NCI-H82 treated with DMSO at 0.1 percent for 48 hours (cell line): ENCODE measurements at regions not wholly inside any gene's neighbourhood (a gene's known extent, or its start where the extent isn't known, plus 50 kb on each side); places are given as distances from the start of the nearest gene placed in this dataset.

Source experiments
- DNase-seq: peaks from one replicate; lab custom pipeline; 2025; ENCODE audit not compliant: unreplicated experiment; lab: John Stamatoyannopoulos, UW

DNA sequence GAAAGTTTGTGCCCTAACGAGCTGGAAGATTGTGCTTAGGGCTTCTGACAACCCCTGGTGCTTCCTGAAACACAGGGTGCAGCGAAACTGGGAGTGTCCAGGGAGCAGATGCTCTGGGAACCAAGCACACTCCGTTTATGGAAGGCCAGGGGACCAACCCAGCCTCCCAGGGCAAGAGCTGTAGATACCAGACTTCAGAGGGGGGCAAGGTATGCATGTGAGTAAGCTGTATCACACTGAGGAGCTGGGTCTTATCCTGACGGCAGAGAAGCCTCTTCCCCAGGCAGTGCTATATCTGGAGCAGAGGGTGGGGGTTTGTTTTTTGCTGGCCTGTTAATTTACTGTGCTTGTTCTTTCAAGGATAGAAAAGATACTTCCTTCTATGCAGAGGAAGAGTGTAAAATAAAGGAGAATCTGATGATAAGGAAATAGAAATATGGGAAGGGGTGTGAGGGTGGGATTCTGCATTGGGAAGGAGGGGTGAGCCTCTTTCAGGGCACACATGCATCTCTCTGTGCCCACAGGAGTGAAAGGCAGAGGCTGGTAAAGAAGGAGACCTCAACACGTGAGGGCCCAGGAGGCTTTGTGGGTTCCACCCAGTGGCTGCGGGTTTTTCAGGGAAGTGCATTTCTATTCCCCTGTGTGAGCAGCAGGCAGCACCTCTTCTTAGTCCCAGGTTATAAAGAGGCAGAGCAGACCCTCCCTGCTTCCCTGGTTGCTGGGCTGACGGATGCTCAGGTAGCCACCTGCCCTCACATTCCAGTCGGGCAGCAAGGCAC, 314.1 kb downstream of the TCERG1L start:
- DNase-seq, result no peak

DNA sequence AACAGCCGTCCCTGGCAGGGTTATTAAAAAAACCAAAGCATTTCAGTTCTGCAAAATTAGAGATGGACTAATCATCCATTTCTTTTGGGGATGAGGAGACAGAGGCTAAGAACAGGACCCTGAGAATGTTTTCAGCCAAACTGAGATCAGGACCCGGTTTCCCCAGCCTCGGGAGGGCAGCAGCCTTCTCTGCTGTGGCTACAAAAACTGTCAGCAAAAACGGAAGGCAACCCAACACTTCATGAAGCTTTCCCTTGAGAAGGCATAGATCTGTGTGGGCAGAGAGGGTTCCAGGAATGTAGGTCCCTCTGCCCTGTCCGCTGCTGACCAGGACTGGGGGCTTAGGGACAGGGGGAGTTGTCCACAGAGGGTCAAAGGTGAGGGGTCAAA, 313.5 kb downstream of the TCERG1L start:
- no peak for DNase-seq

DNA sequence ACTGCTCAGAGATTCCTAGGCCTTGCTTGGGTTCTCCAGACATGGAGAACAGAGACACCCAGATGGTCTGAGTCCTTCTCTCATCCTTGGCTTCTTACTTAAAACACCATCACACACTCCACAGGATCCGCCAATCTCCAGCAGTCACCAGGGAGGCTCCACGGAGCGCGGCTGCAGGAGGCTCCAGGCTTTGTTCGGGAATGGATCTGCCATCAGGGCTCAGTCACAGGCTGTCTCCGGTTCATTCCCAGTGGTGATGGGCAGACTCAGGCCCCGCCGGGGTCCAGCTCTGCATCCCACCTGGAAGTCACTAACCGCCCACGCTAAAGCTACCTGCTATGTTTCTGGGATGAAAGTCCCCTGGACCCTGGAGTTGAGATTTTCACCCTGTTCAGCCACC, 312.9 kb downstream of the TCERG1L start:
- DNase-seq, result no peak

DNA sequence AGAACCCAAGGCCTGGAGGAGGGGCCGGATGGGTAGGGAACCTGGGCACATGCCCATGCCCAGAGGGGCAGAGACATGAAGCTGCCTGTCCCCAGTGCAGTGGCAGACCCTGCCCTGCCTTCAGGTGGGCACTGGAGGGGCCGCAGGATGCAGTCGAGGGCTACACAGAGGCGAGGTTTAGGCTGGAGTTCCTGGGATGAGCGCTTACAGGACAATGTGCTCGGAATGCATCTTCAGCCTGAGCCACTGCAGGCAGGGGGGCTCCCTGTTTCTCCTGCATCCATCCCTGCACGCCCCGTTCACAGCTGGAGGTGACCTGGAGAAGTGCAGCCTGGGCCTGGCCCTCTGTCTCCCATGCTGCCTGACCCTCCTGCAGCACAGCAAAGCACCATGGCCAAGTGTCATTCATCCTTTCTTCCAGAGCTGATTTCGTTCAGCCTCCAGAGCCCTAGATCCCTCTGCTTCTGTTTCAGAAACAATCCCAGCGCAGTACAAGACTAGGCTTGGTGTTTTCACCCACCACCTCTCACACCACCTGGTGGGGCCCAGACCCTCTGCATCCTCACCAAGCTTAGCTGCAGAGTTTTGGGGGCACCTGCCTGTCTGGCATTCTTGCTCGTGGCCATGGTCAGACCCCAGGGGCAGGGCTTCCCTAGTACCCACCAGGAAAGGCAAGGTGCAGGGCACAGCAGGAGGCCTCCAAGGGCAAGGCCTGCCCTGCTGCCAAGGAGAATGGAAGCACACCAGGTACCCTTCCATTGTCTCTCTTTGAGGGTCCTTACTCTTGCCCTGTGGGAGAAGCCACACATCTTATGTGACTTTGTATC, 311.9 kb downstream of the TCERG1L start:
- no peak for DNase-seq

DNA sequence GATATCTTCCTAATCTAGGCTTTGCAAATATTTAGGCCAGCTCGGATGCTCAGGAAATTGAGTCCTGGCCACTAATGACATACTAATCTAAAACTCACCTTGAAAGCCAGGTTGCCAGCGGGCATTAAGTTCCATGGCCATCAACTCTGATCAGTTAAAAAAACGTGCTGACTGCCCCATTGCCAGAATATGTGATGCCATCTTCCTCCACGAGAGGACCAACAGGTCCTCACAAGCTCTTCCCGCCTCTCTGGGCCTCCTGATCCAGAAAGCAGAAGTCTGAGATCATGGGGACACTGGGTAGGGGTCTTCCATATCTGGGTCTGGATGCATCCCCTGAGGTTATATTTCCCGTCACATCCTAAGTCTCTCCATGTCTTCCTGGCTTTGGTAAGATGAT, 311.3 kb downstream of the TCERG1L start:
- DNase-seq, result no peak

DNA sequence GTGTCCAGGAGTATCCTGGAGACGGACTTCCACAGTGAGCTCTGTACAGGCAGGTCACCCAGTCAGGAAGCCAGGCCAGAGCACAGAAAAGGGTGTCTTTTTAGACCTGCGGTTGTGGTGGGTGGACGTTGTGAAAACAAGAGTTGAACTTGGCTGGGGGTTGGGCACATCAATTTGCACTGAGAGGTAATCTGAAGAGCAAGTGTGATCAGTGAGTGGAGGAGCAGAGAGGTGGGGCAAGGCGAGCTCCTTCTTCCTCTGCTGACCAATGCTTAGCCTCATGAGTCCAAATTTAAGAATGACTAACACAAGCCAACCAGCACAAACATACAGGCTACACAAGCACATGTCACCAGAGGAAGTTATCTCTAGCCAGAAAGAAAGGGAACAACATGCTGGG, 310.8 kb downstream of the TCERG1L start:
- no peak for DNase-seq

DNA sequence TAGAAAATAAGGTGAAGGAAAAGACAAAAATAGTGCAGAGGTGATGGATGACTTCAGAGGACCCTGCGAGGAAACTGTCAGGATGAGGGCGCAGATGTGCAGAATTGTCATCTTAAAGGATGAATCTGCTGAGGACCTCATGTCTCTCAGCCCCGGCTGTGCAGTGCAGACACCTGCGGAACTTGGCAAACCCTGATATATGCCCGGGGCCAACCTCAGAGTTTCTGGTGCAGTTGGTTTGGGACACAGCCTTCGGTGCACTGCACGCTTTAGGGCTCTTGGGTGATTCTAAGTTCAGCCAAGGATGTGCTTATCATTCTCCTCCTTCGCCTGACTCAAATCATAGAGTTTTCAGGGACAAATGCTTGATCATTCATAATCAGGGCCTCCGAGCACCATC, 310.1 kb downstream of the TCERG1L start:
- DNase-seq, result no peak

DNA sequence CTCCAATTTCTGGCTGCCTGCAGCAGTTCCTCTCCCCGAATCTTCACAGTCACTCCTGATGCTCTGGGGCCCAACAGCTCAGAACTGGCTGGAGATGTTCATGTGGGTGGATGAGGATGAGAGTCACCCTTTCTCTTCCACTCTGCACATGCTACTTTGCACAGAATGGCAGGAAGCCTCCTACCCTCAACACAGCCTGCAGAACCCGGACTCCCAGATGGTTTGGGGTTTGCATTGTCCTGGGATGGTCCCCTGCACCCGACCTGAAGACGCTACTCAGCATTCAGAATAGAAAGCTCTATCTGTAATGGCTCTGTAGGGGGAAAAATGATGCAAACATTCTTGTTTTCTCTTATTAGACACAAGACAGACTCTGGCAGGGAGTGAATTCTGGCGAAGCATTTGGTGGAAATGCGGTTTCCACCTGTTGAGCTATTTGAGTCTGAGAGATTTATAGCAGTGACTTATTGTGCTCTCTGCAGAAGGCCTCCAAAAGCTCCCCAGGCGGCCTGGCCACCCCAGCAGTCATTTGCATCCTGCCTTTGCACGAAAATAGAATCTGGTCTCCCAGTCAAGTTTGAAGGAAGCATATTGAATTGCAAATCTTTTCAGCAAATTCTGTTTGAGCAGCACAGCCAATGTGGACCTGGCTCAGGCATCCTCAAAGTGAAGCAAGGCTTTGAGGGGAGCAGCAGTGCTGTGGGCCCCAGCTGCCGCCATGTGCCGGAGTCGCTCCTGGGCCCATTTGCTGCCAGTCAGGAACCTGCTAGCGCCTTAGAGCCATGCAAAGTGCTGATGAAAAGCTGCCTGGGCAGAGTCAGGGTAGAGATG, 309.3 kb downstream of the TCERG1L start:
- no peak for DNase-seq

DNA sequence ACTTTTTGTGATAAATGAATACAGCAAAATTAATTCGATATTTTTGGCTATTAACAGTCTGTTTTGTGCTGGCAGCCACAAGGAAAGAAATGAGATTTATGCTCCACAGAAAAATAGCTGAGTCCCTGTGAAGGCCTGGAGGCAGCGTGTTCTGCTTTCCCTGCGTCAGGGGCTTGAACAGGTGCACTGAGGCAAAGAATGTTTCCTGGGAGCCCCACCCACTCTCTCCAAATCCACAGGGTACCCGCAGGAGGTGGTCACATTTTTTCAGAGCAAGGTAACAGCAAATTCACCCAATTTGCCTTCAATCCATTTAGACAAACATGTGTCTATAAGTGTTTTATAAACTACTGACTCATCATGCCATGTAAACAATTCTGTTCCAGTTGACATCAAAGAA, 308.1 kb downstream of the TCERG1L start:
- no peak for DNase-seq

DNA sequence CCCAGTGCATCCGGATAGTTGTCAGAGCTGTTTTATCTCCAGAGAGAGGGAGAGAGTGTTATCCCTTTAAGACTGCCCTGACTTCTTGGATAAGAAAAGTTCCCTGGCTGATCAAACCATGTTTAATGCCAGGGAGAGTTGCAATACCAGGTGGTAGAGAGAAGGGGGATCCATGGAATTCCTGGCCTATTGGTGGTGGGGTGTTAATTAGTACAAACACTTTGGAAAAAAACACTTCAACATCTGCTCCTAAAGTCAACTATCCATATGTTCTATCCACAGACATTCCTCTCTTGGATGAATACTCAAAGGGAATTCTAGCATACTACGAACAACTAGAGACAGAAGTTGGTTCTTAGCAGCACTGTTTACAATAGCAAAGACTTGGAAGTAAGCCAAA, 307.2 kb downstream of the TCERG1L start:
- DNase-seq, result no peak

DNA sequence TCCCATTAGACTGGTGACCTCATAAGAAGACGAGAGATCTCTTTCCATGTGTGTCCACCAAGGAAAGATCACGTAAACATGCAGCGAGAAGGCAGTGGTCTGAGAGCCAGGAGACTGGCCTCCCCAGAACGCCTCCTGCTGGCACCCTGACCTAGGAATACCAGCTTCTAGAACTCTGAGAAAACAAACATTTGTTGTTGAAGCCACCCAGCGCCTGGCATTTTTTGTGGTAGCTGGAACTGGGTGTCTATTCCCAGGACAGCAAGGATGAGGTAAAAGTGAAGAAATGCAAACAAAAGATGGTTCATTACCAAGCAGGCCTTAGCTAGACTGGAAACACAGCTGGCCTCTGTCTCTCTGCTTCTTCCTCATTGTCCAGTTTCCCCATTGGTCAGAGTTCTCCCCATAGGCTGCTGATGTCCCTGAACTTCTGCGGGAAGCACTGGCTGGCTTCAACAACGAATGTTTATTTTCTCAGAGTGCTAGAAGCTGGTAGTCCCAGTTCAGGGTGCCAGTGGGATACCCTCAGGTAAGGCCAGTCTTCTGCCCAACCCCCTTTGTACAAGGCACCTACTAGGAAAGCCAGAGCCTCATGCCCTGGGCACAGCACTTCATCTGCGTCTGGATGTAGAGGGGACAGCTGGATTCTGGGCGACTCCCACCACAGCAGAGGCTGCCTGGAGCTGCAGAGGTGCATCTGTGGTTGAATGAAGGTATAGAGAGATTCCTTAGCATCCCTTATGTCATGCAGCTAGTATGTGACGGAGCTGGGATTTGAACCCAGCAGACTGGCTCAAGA, 304.9 kb downstream of the TCERG1L start:
- DNase-seq, result no peak

DNA sequence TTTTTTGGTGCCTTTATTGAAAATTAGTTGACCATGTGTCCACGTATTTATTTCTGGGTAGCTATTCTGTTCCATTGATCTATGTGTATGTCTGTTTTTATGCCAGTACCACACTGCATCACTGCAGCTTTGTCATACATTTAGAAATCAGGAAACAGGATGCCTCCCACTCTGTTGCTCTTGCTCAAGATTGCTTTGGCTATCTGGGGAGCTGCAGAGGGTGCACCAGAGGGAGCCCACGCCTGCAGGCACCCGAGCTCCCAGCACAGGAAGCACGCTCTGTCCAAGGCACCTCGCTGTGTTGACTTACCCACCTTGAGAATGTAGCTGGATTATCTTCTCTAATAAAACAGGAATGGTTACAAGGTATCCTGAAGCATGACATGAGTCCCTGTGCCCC, 301.7 kb downstream of the TCERG1L start:
- DNase-seq, result no peak

DNA sequence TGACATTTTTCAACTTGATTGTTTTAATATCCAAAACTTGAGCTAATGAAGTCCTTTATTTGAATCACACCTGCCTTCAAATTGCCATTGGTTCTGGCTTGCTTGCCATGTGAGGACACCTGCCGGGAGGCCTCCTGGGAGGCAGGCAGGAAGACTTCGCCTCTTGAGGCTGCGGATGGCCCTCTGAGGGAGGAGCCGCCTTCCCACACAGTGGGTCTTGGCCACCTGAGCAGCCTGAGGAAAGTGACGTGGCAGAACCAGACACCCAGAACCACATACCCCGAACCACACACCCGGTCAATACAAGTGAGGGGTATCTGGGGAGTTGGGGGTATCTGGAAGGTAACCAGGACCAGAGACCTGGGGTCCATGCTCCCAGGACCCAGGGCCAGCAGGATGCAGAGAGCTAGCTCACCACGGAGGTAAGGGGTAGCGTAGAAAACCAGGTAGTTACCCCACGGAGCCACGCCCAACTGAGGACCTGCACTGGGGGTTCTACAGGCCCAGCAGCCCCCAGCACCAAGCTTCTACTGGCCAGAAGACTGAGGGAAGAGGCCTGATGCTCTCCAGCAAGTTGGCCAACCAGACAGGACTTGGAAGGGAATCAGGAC, 300.5 kb downstream of the TCERG1L start:
- no peak for DNase-seq

DNA sequence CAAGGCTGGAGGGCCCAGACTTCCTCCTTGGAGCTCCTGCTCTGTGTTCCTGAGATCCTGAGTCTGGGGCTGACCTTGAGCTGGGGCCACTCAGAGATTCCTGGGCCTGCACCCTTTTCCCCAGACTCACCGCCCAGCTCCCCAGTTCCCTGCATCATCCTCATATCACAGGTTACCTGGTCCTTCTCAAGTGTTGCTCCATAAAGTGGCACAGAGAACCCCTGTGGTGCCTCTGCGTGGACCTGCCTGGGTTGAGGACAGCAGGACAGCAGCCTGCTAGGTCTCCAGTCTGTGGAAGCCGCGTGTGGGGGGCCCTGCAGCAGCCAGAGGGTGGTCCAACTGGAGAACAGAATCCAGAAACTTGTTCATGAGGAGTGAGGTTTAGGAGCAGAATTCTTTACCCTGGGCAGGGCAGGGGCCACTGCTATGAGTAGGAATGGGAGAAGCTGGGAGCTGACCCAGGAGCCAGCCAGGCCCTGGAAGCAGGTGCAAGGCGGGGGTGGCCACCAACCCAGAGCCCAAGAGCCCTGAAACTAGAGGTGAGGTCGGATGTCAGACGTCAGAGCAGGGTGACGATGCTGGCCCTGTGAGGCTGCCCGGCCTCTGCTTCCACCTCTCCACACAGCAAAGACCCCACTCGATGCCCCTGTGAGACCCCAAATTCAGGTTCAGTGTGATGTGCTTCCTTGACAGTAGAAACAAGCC, 299.4 kb downstream of the TCERG1L start:
- no peak for DNase-seq

DNA sequence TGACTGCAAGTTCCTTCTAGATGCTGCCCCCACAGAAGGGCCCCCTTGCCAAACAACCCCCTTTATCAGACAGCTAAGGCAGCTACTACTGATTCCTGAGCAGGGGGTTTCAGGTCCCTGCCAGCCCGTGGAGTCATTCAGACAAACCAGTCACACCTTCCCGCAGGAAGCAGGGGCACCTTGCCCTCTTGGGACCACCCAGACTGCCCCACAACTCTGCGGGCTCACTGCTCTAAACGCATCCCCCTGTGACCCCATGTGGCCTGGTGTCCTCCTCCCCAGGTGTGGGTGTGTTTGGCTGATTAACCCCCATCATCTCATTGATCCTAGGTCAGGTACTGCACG, 298.9 kb downstream of the TCERG1L start:
- DNase-seq, result no peak

DNA sequence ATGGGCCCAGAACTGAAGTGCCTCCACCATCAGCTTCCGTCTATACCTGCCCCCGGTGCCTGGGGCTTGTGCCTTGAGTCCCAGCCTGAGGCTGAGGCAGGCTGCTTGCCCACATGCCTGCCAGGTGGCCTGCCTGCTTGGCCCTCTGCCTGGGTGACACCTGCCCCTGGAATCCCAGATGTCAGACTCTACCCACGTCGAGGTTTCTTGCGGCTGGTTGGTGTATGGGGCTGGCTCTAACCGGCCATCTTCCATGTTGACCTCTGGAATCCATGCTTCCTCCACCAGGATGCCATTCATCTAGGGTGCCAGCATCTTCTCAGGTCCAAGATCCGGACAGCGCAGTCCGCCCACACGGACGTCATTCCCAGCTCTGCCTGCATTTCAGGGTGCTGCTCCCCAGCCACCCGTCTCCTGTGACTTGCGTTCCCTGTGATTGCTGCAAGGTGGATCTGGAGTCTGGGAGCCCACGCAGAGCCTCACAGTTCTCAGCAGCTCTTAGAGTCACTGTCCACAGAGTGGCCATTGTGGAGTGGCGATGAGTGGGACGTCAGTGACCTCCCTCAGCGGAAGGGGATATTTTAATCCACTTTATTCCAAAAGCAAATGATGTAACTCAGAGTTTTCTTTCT, 298.1 kb downstream of the TCERG1L start:
- DNase-seq, result no peak

DNA sequence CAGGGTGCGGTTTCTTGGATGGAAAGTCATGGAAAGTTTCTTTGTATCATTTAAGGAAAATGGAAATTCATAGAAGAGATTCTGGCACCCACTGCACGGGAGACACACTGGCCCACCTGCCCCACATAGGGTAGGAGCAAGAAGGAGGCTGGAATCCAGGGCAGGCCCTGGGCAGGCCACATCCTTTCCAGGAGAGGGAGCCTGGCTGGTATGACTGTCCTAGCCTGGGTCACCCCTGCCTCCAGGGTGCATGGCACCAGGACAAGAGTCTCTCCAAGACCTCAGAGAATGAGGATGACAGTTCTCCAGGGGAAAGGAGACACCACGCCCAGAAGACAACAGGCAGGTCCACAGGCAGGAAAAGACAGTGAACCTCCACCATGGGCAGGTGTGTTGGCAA, 297.2 kb downstream of the TCERG1L start:
- no peak for DNase-seq

DNA sequence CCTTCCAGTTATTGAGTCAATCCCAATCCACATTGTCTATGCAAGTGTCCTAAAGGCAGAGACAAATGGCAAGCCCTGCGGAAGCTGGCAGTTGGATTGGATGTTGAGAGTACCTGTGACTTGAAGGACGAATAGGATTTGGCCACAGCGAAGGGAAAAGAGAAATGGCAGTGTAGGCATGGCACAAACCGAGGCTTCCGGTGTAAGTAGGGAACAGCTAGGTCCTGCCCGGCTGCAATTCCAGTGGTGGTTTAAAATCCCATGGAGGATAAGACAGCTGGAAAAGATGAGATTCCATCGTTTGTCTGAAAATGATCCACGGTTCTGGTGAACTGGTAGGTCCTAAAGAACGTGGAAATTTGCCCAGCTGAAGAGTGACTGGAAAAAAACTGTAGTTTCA, 296.2 kb downstream of the TCERG1L start:
- DNase-seq, result no peak

DNA sequence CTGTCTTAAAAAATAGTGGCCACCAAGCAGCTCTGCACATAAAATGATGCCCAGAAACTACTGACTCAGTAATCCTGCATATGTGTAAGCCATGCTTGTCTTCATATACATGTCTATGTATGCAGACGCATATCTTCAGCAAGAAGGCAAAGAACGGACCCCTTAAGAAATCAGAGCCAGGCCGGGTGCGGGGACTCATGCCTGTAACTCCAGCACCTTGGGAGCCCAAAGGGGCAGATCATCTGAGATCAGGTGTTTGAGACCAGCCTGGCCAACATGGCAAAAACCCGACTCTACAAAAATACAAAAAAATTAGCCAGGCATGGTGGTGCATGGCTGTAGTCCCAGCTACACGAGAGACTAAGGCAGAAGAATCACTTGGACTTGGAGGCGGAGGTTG, 295.0 kb downstream of the TCERG1L start:
- DNase-seq, result no peak
